ENCODE measurements at regions not wholly inside any gene's neighbourhood (a gene's known extent, or its start where the extent isn't known, plus 50 kb on each side); places are given as distances from the start of the nearest gene placed in this dataset.

DNA sequence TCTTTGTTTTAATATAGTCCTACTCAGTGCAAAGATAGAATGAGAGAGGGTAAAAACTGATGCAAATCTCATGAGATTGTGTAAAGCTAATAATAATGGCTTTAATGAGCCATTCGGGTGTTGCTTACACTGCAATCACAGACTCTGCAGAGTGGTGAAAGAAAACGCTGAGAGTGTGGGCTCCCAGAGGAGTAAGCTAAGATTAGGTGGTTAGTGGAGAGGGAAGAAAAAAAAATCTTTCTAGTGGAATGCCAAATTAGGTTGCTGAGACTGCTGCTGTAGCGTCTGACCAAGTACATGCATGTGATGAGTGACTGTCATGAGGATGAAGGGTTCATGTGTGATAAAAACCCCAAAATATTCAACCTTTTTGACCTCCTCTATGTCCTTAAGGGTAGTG is 645.9 kb upstream of the ADGRL4 start:
- DNase-seq (ENCODE audit: low read depth in 2 of 3, low spot score in 2 of 3) = no peak

DNA sequence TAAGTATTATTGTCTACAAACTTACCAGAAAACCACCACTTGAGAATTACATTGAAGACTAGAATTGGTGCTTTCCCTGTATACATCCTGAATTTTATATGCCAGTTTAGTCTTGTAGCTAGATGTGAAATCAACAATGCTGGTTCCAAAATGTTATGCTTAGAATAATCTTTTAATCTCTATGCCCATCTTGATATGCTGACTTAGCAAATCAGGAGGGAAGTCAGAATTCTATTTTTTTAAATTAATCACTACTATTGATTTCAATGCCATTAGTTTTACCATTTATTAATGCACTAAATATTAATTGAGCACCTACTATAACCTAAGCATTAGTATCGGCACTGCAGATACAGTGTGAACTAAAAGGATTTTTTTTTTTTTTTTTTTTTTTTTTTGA is 641.6 kb upstream of the ADGRL4 start:
- no peak for DNase-seq (ENCODE audit: low read depth in 2 of 3, low spot score in 2 of 3)

DNA sequence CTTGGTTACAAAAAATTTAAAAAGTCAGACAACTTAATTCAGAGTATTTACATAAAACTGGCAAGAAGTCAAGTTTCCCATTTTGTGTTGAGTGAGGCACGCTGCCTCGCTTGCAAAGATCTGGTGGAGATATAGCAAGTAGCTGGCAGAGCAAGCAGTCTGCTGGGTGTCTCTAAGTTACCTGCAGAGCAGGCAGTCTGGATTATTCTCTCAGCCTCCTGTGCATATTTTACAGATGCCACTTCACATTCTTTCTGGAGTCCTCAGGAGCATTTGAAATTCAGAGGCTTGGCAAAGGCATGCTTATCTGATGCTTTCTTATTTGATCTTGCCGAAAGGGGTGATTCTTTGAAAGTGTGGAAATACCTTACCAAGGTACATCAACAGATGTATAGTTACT is 640.4 kb upstream of the ADGRL4 start:
- DNase-seq (ENCODE audit: low read depth in 2 of 3, low spot score in 2 of 3) = no peak

DNA sequence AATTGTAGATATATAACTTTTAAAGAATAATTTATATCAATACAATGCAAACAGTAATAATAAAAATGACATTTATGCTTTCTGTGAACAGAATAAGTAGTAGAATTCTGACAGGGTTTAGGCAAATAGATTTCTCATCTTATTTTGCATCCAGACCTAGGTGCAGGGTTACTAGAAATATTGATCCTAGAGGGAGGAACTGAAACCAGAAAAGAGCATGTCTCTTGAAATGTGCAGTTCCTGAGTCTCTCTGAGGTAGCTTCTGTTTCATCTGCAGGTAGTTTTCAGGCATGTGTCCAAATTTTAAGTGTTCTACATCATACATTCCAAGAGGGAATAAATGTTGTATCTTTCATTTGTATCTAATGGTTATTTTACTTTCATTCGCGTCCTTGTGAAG is 631.9 kb upstream of the ADGRL4 start:
- DNase-seq (ENCODE audit: low read depth in 2 of 3, low spot score in 2 of 3) = no peak

DNA sequence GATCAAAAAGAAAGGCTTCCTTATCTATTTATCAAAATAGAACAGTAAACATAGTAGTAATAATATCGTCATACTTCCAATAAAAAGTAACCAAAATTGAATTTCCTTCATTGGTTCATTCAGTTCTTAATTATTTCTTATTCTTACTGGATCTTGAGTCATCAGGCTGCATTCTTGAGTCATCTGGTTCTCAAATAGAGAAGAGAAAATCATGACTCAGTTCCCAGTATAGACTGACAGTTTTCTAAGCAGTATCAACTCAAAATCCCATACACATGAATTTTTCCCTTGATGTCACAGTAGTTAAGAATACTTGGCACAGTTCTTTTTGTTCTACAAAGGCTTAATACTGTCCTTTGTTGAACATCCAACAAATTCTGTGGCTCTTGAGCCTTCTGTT is 626.9 kb upstream of the ADGRL4 start:
- no peak for DNase-seq (ENCODE audit: low read depth in 2 of 3, low spot score in 2 of 3)

DNA sequence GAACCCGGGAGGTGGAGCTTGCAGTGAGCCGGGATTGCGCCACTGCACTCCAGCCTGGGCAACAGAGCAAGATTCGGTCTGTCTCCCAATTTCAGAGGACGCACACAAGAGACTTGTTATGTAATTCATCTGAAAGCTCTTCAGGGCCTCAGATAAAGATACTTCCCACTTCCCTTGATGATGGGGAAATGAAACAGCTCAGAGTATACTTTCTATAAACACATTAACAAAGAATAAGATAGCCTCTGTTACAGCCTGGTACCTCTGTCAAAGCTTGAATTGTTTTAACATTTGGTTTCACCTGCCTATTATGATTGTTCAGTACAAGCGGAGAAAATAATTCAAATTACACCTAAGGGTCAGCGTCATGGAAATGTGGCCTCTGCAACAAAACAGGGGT is 622.9 kb upstream of the ADGRL4 start:
- no peak for DNase-seq (ENCODE audit: low read depth in 2 of 3, low spot score in 2 of 3)

DNA sequence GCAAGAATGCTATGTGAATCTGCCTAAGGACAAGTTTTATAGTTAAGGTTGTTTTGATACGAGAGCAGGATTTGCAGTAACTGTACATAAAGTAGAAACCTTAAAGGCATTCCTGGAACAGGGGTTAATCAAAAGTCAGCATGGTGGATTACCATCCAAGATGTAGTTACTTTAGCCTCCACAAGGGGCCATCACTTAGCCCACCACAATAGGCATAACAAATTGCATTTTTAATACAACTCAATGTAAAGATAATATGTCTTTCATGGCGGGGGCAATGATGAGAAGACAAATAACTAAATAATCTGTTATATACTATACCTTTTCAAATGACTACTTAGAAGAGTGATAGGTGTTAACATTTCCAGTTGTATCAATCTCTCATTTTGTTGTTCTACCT is 611.2 kb upstream of the ADGRL4 start:
- no peak for DNase-seq (ENCODE audit: low read depth in 2 of 3, low spot score in 2 of 3)

DNA sequence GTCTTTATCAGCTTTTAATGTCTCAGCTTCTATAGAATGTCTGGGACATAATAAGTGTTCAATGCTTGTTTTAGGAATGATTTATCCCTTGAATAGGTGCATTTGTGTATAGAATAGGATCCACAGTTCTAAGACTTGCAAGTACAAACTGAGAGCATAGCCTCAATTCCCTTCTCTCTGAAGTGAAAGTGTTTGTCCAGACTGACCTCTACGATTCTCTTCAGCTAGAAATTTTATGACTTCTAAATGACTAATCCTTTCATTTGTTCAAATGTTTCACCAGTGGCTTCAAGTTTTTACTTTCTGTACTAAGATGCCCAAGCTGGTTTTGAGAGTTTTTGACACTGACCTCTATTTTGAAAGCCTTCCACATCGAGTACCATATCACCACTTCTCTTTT is 608.2 kb upstream of the ADGRL4 start:
- DNase-seq (ENCODE audit: low read depth in 2 of 3, low spot score in 2 of 3) = no peak

DNA sequence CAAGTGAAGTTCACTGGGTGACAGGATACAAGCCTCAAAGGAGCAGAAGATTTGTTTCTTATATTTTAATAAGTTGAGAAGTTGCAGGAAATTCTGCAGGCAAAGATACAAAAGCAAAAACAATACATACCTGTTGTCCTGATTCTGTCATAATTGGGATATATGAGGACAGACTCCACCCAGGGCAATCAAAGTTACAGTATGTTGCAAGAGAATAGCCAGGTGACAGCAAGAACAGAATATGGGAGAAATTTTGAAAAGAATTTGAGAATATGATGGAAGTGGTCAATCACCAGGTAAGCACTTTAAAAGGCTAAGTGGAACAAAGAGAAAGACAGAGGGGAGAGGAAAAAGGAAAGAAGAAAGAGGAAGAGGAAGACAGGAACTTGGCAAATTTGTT is 607.6 kb upstream of the ADGRL4 start:
- no peak for DNase-seq (ENCODE audit: low read depth in 2 of 3, low spot score in 2 of 3)

DNA sequence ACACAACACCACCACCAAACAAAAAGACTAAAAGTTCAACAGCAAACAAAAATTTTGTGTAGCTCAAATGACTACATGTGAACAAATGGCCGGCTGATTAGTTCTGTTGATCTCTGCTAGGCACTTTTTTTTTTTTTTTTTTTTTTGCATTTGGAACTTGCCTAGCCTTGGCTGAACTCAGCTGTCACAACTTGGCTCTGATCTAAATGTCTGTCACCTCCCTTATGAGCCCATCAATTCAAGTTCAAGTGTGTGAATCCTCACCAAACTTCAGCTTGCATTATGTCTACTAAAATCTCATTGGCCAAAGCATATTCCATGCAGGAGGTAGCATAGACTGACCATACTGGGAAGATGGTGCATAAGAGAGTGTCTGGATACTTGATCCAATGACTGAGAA is 606.5 kb upstream of the ADGRL4 start:
- no peak for DNase-seq (ENCODE audit: low read depth in 2 of 3, low spot score in 2 of 3)

DNA sequence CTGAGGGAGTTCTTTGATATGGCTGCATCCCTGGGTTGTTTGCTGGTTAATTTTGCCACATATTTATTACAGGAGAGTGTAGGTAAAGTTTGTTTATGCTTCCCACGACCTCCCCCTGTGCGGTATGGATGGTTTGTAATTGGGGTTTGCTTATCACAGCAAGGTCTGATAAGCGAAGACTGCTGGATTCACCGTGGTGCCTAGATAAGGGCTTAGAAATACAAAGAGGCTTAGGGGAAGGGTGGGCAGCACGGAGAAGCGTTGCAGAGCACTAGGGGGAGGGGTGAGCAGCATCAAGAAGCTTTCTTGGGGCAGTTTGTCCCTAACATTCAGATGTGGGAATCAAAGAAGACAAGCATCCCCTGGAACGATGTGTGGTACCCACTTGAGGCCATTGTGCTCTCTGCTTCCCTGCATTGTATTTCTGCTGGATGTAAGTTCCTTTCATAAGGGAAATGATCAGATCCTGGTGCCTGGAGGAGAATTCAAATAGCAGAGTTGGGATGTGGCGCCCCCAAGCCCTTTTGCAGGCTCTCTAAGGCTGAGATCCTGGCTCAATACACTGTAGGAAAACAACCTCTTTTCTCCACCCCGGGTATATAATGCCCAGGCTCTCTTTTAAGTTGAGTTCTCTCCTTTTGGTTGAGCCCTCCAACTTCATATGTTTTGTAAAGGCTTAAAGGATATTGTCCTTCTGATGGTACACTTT is 598.1 kb upstream of the ADGRL4 start:
- no peak for DNase-seq (ENCODE audit: low read depth in 2 of 3, low spot score in 2 of 3)

DNA sequence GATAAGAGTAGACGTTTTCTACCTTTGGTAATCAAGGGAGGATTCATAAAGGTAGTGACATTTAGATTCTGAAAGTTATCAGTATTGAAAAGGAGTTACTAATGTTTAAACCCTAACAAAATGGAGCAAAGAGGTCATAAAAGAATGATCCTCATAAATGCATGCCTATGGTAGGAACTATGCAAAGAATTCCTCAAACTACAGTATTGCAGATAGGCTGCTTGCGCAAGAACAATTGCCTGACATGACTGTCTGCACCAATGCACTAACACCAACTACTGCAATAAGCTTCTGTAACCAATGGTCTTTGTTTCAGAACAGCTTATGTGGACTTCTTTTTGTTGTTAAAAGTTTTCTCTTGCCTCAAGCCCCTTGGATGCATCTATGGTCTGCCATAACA is 597.3 kb upstream of the ADGRL4 start:
- no peak for DNase-seq (ENCODE audit: low read depth in 2 of 3, low spot score in 2 of 3)

DNA sequence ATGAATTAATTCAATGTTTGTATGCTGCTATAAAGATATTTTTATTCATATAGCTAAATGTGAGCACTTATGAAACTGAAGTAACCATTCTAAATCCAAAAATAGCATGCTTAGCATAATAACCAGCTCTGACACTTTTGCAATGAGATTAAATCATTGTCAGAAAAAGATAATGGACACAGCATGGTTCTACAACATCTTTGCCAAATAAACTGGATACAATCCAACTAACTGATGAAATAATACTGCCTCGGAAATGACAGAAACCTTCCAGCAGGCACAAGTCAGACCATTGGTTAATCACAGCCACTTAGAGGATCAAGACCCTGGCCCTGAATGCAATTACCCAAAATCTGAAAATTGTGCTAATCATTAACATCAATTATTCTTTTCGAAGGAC is 592.7 kb upstream of the ADGRL4 start:
- DNase-seq (ENCODE audit: low read depth in 2 of 3, low spot score in 2 of 3) = no peak

DNA sequence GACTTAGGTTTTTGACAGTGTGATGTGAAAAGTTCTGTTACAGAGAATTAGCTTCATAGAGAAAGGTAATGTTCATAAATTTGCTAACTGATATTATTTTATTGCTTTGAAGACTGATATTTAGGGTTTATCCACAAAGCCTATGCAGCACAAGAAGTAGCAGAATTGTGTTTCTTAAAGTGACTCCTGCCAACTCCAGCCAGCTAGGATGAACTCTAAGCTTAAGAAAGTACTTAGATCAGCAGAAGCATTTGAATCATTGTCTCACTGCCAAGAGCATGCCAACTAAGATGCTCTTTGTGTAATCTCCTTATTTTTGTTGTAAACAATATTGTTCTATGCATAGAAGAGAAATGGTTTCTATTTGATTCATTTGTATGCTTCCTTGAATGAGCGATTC is 589.4 kb upstream of the ADGRL4 start:
- no peak for DNase-seq (ENCODE audit: low read depth in 2 of 3, low spot score in 2 of 3)

DNA sequence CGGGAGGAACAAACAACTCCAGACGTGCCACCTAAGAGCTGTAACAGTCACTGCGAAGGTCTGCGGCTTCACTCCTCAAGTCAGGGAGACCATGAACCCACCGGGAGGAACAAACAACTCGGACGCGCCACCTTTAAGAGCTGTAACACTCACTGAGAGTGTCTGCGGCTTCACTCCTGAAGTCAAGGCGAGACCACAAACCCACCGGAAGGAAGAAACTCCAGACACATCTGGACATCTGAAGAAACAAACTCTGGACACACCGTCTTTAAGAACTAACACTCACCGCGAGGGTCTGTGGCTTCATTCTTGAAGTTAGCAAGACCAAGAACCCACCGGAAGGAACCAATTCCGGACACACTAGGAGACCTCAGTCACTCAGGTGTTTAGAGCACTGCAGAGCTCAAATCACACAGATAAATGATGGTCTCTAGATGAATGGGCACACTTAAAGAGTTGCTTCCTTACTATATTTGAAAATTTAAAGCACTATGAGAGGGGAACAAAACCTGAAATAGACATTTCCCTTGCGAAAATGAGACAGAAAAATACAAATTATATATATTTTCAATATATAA is 587.7 kb upstream of the ADGRL4 start:
- no peak for DNase-seq (ENCODE audit: low read depth in 2 of 3, low spot score in 2 of 3)

DNA sequence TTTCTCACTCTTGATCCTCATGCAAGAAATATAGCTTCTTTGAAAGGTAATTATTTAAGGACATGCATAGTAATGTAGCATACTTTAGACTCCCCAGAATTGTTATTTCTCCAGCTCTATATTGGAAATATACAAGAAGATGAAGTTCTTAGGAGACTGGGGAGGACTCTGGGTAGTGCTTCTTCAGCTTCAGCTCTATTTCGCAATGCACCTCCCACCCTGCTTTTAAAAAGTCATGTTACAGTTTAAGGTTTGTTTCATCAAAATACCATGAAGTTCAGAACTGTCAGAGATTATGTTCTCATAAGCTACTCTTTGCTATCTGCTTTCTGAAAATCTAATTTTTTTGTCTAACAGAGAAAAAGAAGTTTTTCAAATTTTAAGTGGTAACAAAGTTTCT is 586.2 kb upstream of the ADGRL4 start:
- no peak for DNase-seq (ENCODE audit: low read depth in 2 of 3, low spot score in 2 of 3)

DNA sequence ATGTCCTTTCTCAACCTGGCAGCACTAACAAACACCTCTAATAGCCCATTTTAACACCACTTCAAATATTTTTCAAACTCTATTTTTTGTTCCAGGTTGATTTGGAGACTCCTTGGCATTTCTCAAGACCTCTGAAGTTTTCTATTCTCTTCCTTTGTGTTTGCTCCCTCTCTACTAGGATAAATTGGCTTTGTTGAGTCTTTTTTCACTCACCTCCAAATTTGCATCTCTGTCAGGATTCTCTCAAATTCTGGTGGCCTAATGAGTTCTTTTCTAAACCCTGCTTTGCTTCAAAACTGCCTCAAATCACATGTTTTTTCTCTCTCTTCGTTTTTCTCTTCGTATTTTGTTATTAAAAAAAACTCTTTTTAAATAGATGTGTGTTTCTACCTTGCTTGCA is 582.2 kb upstream of the ADGRL4 start:
- DNase-seq (ENCODE audit: low read depth in 2 of 3, low spot score in 2 of 3) = no peak

DNA sequence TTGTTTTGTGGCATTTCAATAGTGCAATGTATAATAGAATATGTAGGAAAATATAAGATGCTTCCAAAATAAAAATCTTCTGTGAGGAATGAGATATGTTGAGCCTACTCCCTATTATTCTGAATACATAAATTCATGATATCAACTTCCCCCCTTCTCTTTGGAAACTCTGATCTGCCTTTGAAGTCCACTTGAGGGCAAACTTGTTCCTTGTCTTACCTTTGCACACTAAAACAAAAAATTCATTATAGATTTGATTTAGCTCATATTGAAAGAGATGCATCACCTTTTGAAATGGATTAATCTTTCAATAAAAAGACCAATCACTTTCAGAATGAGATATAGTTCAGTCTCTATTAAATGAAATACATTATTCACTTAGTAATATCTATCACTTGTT is 580.7 kb upstream of the ADGRL4 start:
- no peak for DNase-seq (ENCODE audit: low read depth in 2 of 3, low spot score in 2 of 3)

DNA sequence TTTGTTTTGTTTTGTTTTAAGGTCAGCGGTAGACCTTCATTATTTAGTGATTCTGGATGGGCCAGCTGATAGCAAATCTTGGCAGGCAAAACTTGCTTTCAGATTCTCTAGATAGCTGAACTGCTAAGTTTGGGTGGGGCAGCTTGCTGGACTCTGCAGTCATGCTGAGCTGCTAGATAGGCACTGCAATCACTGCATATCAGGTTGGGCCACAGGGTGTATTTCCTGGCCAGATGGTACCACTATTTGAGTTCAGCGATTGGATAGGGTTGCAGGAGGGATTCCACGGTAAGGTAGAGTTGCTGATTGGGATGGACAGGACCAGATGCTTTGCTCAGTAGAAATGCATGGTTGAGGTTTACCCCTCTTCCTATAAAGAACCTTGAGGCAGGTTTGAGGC is 579.3 kb upstream of the ADGRL4 start:
- no peak for DNase-seq (ENCODE audit: low read depth in 2 of 3, low spot score in 2 of 3)

DNA sequence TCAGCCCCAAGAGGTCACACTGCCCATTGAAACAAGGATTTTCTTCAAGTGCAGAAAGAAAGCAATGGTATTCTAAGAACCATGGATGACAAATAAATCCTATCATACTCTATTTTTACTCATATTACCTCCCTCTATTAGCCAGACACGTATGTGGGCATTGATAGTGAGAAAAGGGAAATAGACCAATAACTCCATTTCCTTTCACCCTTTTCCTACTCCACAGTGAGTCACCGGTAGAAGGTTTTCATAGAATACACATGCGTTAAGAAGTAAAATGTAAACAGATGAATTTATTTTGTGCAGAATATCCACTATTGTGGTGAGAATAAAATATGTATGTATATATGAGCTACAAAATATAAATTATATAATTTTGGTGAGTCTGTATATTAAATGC is 568.9 kb upstream of the ADGRL4 start:
- DNase-seq (ENCODE audit: low read depth in 2 of 3, low spot score in 2 of 3) = peak in 1 of 3 donors; percentile 0

DNA sequence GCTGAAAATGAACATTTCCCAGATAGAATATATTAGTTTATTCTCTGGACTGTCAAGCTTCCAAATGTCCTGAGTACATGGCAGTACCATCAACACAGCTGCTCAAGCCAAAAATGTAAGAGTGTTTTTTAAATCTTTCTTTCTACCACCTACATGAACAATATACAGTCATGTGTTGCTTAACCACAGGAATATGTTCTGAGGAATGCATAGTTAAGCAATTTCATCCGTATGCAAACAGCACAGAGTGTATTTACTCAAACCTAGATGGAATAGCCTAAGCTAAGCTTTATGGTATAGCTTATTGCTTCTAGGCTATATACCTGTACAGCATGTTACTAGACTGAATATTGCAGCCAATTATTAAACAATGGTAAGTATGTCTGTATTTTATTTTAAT is 561.9 kb upstream of the ADGRL4 start:
- no peak for DNase-seq (ENCODE audit: low read depth in 2 of 3, low spot score in 2 of 3)

DNA sequence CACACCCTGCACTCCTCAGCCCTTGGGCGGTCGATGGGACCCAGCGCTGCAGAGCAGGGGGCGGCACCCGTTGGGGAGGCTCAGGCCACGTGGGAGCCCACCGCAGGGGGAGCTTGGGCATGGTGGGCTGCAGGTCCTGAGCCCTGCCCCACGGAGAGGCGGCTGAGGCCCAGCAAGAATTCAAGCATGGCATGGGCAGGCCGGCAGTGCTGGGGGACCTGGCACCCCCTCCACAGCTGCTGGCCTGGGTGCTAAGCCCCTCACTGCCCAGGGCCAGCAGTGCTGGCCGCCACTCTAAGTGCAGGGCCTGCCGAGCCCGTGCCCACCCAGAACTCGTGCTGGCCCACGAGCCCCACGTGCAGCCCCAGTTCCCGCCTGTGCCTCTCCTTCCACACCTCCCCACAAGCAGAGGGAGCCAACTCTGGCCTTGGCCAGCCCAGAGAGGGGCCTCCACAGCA is 555.0 kb upstream of the ADGRL4 start:
- no peak for DNase-seq (ENCODE audit: low read depth in 2 of 3, low spot score in 2 of 3)

DNA sequence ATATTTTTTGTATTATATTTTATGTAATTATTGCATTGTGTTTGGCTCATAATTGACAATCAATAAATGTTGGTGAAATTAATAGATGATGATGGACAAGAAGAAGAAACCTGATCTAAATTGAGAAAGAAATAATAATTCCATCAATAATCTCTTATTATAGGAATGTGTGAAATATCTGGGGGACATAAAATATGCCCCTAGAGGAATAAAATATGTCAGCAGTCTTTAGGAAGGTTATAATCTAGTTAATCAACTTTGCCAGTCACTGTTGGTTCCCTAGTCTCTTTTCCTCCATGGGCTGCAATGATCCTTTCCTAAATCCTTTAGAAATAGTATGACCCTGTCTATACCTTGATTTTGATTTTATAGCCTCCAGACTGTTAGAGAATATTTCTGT is 549.7 kb upstream of the ADGRL4 start:
- DNase-seq (ENCODE audit: low read depth in 2 of 3, low spot score in 2 of 3) = no peak
